IMR-90 (cell line): ENCODE measurements at regions not wholly inside any gene's neighbourhood (a gene's known extent, or its start where the extent isn't known, plus 50 kb on each side); places are given as distances from the start of the nearest gene placed in this dataset.
A peak's percentile ranks its signal among the peaks of the same experiment; 100 is the strongest.

ENCODE experiments used
- ATAC-seq: fragments of 200-7000 bp; cut with Tn5 transposase; 2 replicates; pipeline ENCODE4 v1.9.1; 2020; ENCODE audit warnings: low read depth, mild to moderate bottlenecking, moderate library complexity
- BruUV-seq: library from RNA; stranded (reverse); fragments of 400-500 nt; replicated peaks from 2 replicates; lab custom pipeline; 2021; lab: Mats Ljungman, UMichigan
- CTCF ChIA-PET: fragments of 300-600 bp; formaldehyde crosslinking; extraction: SDS; loops from one replicate; lab custom pipeline; 2021; ENCODE audit warnings: antibody characterized with exemption; lab: Yijun Ruan, JAX
- POLR2A ChIA-PET: fragments of 300-600 bp; sonication (Branson Sonifier 250); formaldehyde crosslinking; loops from one replicate; lab custom pipeline; 2022; ENCODE audit warnings: antibody characterized with exemption; ENCODE audit not compliant: unreplicated experiment; lab: Charles Lee
- DNase-seq: peaks from one replicate; pipeline ENCODE4 v3.0.0; 2013
- H2AFZ ChIP-seq: replicated peaks from 2 replicates; pipeline ENCODE3; 2013; ENCODE audit warnings: low read length, mild to moderate bottlenecking; ENCODE audit not compliant: poor library complexity
- H2AK5ac ChIP-seq: 2 replicates; pipeline ENCODE4 v1.6.1; 2013; ENCODE audit warnings: low read depth, low read length, inconsistent platforms
- H2AK9ac ChIP-seq: replicated peaks from 2 replicates; pipeline ENCODE3; 2013; ENCODE audit warnings: mild to moderate bottlenecking, low read depth, low read length, moderate library complexity; ENCODE audit not compliant: poor library complexity
- H2BK120ac ChIP-seq: 2 replicates; pipeline ENCODE4 v1.6.1; 2013; ENCODE audit warnings: low read depth, low read length, inconsistent platforms
- H2BK15ac ChIP-seq: 3 replicates; pipeline ENCODE4 v1.6.1; 2013; ENCODE audit warnings: low read depth, low read length, inconsistent platforms
- H2BK20ac ChIP-seq: 2 replicates; pipeline ENCODE4 v1.6.1; 2013; ENCODE audit warnings: low read depth, mild to moderate bottlenecking, inconsistent platforms, low read length, moderate library complexity
- H2BK5ac ChIP-seq: 2 replicates; pipeline ENCODE4 v1.6.1; 2013; ENCODE audit warnings: mild to moderate bottlenecking, low read depth, low read length, inconsistent platforms; ENCODE audit not compliant: poor library complexity, severe bottlenecking
- H3K14ac ChIP-seq: replicated peaks from 2 replicates; pipeline ENCODE4 v1.6.1; 2013; ENCODE audit warnings: low read depth, low read length, inconsistent platforms
- H3K18ac ChIP-seq: 2 replicates; pipeline ENCODE4 v1.6.1; 2013; ENCODE audit warnings: low read depth, low read length, control low read depth
- H3K23ac ChIP-seq: 2 replicates; pipeline ENCODE4 v1.6.1; 2013; ENCODE audit warnings: low read depth, low read length, inconsistent platforms
- H3K27ac ChIP-seq: 2 replicates; pipeline ENCODE4 v1.5.1; 2013; ENCODE audit warnings: mild to moderate bottlenecking, control low read depth, low read length; ENCODE audit not compliant: insufficient read depth
- H3K27me3 ChIP-seq: 2 replicates; pipeline ENCODE4 v1.6.1; 2013; ENCODE audit warnings: low read length; ENCODE audit not compliant: control insufficient read depth, insufficient read depth
- H3K36me3 ChIP-seq: 2 replicates; pipeline ENCODE4 v1.6.1; 2013; ENCODE audit warnings: low read length, mixed read lengths; ENCODE audit not compliant: control insufficient read depth, insufficient read depth
- H3K4ac ChIP-seq: 2 replicates; pipeline ENCODE4 v1.6.1; 2013; ENCODE audit warnings: low read depth, low read length, inconsistent platforms
- H3K4me1 ChIP-seq: 2 replicates; pipeline ENCODE4 v1.6.1; 2013; ENCODE audit warnings: low read length, mixed read lengths; ENCODE audit not compliant: control insufficient read depth, insufficient read depth
- H3K4me2 ChIP-seq: 2 replicates; pipeline ENCODE4 v1.6.1; 2013; ENCODE audit warnings: low read depth, mild to moderate bottlenecking, control low read depth, low read length, moderate library complexity
- H3K4me3 ChIP-seq: 2 replicates; pipeline ENCODE4 v1.5.1; 2013; ENCODE audit warnings: low read depth, mild to moderate bottlenecking, control low read depth, low read length, moderate library complexity; ENCODE audit not compliant: insufficient read depth
- H3K56ac ChIP-seq: 2 replicates; pipeline ENCODE4 v1.6.1; 2013; ENCODE audit warnings: low read length, inconsistent platforms; ENCODE audit not compliant: insufficient read depth; ENCODE audit errors: extremely low read depth
- H3K79me1 ChIP-seq, 2 experiments: 2 replicates each; pipeline ENCODE4 v1.6.1; 2013; ENCODE audit warnings: low read length in 2 of 2, inconsistent platforms in 1 of 2, low read depth in 1 of 2
- H3K9ac ChIP-seq: 2 replicates; pipeline ENCODE4 v1.6.1; 2013; ENCODE audit warnings: low read depth, low read length, control low read depth
- H3K9me1 ChIP-seq: 2 replicates; pipeline ENCODE4 v1.6.1; 2013; ENCODE audit warnings: low read length, inconsistent platforms; ENCODE audit not compliant: insufficient read depth
- H3K9me3 ChIP-seq: 2 replicates; pipeline ENCODE4 v1.6.1; 2013; ENCODE audit warnings: low read length; ENCODE audit not compliant: control insufficient read depth, insufficient read depth
- H4K20me1 ChIP-seq: 2 replicates; pipeline ENCODE4 v1.6.1; 2013; ENCODE audit warnings: low read length, inconsistent platforms; ENCODE audit not compliant: insufficient read depth
- H4K5ac ChIP-seq: 2 replicates; pipeline ENCODE4 v1.6.1; 2013; ENCODE audit warnings: mild to moderate bottlenecking, low read depth, low read length, control low read depth
- H4K8ac ChIP-seq, 2 experiments: 2 replicates each; pipeline ENCODE4 v1.6.1; 2013; ENCODE audit warnings: low read depth in 2 of 2, low read length in 2 of 2, control low read depth in 1 of 2, inconsistent platforms in 1 of 2
- H4K91ac ChIP-seq: 2 replicates; pipeline ENCODE4 v1.6.1; 2013; ENCODE audit warnings: low read depth, low read length, inconsistent platforms; ENCODE audit not compliant: insufficient read depth
- CEBPB ChIP-seq: IDR thresholded peaks from 2 replicates; pipeline ENCODE4 v1.6.1; 2012; ENCODE audit warnings: low read depth, low read length, improper control_type of control experiment
- CHD1 ChIP-seq: IDR thresholded peaks from 2 replicates; pipeline ENCODE4 v1.6.1; 2012; ENCODE audit warnings: low read depth, low read length, improper control_type of control experiment
- FOS ChIP-seq: fragments of 150-350 bp; IDR thresholded peaks from 2 replicates; pipeline ENCODE4 v1.6.1; 2016; ENCODE audit warnings: low read depth, low read length
- MAZ ChIP-seq: IDR thresholded peaks from 2 replicates; pipeline ENCODE4 v1.6.1; 2012; ENCODE audit warnings: low read depth, mild to moderate bottlenecking, low read length, improper control_type of control experiment, moderate library complexity, borderline replicate concordance
- MXI1 ChIP-seq: IDR thresholded peaks from 2 replicates; pipeline ENCODE4 v1.6.1; 2012; ENCODE audit warnings: low read depth, mild to moderate bottlenecking, low read length, moderate library complexity, borderline replicate concordance
- NFE2L2 ChIP-seq: fragments of 150-350 bp; IDR thresholded peaks from 2 replicates; pipeline ENCODE4 v1.6.1; 2016; ENCODE audit warnings: low read depth, mild to moderate bottlenecking, low read length
- POLR2A ChIP-seq: IDR thresholded peaks from 2 replicates; pipeline ENCODE4 v1.6.1; 2012; ENCODE audit warnings: mild to moderate bottlenecking, low read depth, low read length
- RFX5 ChIP-seq: IDR thresholded peaks from 2 replicates; pipeline ENCODE4 v1.8.0; 2012; ENCODE audit warnings: low read depth, mild to moderate bottlenecking, low read length, moderate library complexity
- SMC3 ChIP-seq: fragments of 150-350 bp; IDR thresholded peaks from 2 replicates; pipeline ENCODE4 v1.6.1; 2016; ENCODE audit warnings: low read depth, mild to moderate bottlenecking, antibody characterized with exemption, low read length, moderate library complexity
- WGBS, 2 experiments: methylation state at CpG; one replicate each; pipeline versions ENCODE4 v1.1.5 to v1.1.7; 2013; ENCODE audit warnings: missing lambda C conversion rate in 2 of 2; ENCODE audit not compliant: insufficient read length in 1 of 2; ENCODE audit errors: extremely low coverage in 2 of 2; 5-methylcytosine and 5-hydroxymethylcytosine counted together
- dilution Hi-C: fragments of 300-500 bp; cut with HindIII; formaldehyde crosslinking; loops from one replicate; pipeline ENCODE4 v1.14.3; 2018; ENCODE audit warnings: low sequenced_read_pairs; ENCODE audit not compliant: unreplicated experiment
- in situ Hi-C: fragments of 300-500 bp; cut with MboI; formaldehyde crosslinking; loops from 3 replicates; pipeline ENCODE4 v1.14.3; 2019; ENCODE audit warnings: low sequenced_read_pairs, inconsistent platforms, mixed read lengths
- intact Hi-C: fragments of 100-400 bp; cut with micrococcal nuclease; formaldehyde crosslinking; loops from 2 replicates; pipeline ENCODE4 v1.10.0; 2022

DNA sequence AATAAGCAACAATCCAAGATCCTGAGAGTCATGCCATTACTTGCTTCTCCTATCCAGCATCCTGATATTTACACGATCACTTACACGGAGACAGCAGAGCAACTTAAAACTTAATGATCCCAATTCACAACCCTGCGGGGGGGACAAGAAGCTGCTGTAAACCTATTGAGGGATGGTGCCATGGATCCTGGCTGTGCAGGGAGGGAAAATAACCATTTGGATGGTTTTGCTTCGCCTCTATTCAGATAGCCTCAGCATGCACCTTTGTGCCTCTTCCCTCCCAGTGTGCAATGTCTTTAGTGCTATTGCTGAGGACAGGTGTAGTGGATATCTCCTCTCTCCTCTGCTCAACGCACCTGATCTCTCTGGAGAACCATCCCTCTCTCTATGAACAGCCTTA, 89.7 kb upstream of the PPARGC1A start:
- Histone ChIP-seq H3K4me3 (no peak overlapping the region), H3K9me3 (no peaks in the 10 kb centered on the region), H3K9ac (no peak overlapping the region), H3K18ac (no peak overlapping the region), H2BK15ac (peak overlapping the region; percentile 57; the same call in 1 of the 3 replicates), H3K4me2 (no peak overlapping the region), H2AFZ (no peak overlapping the region), H4K5ac (no peak overlapping the region), H4K20me1 (no peaks in the 10 kb centered on the region), H3K56ac (no peak overlapping the region), H2AK5ac (no peak overlapping the region), H4K91ac (no peak overlapping the region), H3K79me1 (no peaks in the 10 kb centered on the region), H4K8ac (no peak overlapping the region), H2BK120ac (peak overlapping the region; percentile 18; the same call in 1 of the 2 replicates), H2AK9ac (no peak overlapping the region), H3K36me3 (no peaks in the 10 kb centered on the region), H2BK20ac (peak overlapping the region; percentile 1; the same call in 1 of the 2 replicates), H2BK5ac (no peak overlapping the region), H3K4me1 (peaks cover 4% of the 10 kb centered on the region; the same call in 1 of the 2 replicates), H3K27me3 (no peaks in the 10 kb centered on the region), H3K4ac (0 out of 2 replicates have a peak overlapping the region, but pooled peaks have one; percentile 0), H3K27ac (no peak overlapping the region), H3K9me1 (no peaks in the 10 kb centered on the region), H3K14ac (no peak overlapping the region), H3K23ac (no peak overlapping the region)
- no CpG with 5 or more reads among the region's 5 CpGs for WGBS, 2 experiments
- BruUV-seq: no TSS peak
- DNase-seq (no peak), ATAC-seq (no peak)
- intact Hi-C loops: no loop called here
- in situ Hi-C loops: no loop called here
- dilution Hi-C loops: no loop called here
- no peak for TF ChIP-seq MAZ
- no peak for TF ChIP-seq FOS
- no peak for TF ChIP-seq POLR2A
- no peak for TF ChIP-seq CEBPB
- TF ChIP-seq MXI1: no peak
- TF ChIP-seq RFX5: no peak
- TF ChIP-seq CHD1: no peak
- TF ChIP-seq SMC3: no peak
- TF ChIP-seq NFE2L2: no peak
- CTCF ChIA-PET: no interaction called here
- POLR2A ChIA-PET: no interaction called here
